ENCODE measurements at regions not wholly inside any gene's neighbourhood (a gene's known extent, or its start where the extent isn't known, plus 50 kb on each side); places are given as distances from the start of the nearest gene placed in this dataset.

GRCh38 chr15:53080484-53080883 lies 290.3 kb upstream of the ONECUT1 start:
- TF ChIP-seq CTCF (IDR thresholded peaks at IDR 0.05; ENCODE audit: low read depth, low read length) (no peak), EZH2phosphoT487 (IDR thresholded peaks at IDR 0.05; ENCODE audit: low read depth) (no peak)
